Stimulated activated memory B cell treated with anti-CD40 and anti-IgM and Interleukin-4, amounts not matched to agents 10 μg/mL and 1 μg/mL and 100 μg/mL, for 72 hours (primary cell): ENCODE measurements at regions not wholly inside any gene's neighbourhood (a gene's known extent, or its start where the extent isn't known, plus 50 kb on each side); places are given as distances from the start of the nearest gene placed in this dataset.
"Not testable (repeated sequence)": the region's sequence is repeated elsewhere in the genome, so short reads cannot be mapped to it uniquely, and the experiment has no call there.

ENCODE experiments used
- ATAC-seq: fragments of 150-1000 bp; cut with Tn5 transposase; 2 replicates; pipeline ENCODE4 v1.10.0; 2021
- H3K27ac Mint-ChIP-seq: one replicate; pipeline ENCODE4 v1.8.0; 2022; ENCODE audit warnings: mild to moderate bottlenecking, mixed read lengths
- H3K27me3 Mint-ChIP-seq: one replicate; pipeline ENCODE4 v1.8.0; 2022; ENCODE audit warnings: mixed read lengths
- H3K36me3 Mint-ChIP-seq: one replicate; pipeline ENCODE4 v1.8.0; 2022; ENCODE audit warnings: mixed read lengths
- H3K4me1 Mint-ChIP-seq: one replicate; pipeline ENCODE4 v1.8.0; 2022; ENCODE audit warnings: mixed read lengths
- H3K4me3 Mint-ChIP-seq: one replicate; pipeline ENCODE4 v1.8.0; 2022; ENCODE audit warnings: mild to moderate bottlenecking, moderate library complexity, mixed read lengths
- H3K9me3 Mint-ChIP-seq: one replicate; pipeline ENCODE4 v1.8.0; 2022; ENCODE audit warnings: mixed read lengths

DNA sequence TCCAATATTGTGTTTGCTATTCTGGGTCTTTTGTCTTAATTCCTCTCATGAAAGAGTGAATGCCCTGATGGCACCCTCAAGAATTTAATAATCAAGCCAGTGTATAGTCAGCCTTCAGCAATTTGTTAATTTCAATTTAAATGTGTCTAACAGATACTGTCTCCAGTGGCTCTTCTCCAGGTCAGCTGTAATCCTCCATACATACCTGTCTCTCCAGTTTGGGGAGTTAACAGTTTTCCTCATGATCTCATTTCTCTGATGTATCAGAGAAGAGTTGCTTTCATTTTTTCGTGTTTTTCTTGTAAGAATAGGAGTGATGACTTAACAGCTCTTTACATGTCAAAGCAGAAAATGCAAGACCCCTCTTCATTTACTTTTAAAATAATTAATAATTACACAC is 500.3 kb upstream of the RORB start:
- H3K27ac Mint-ChIP-seq: no peak overlapping the region
- H3K4me1 Mint-ChIP-seq: no peaks in the 10 kb centered on the region
- peaks cover 11% of the 10 kb centered on the region for H3K9me3 Mint-ChIP-seq
- H3K27me3 Mint-ChIP-seq: no peaks in the 10 kb centered on the region
- no peak for ATAC-seq
- H3K4me3 Mint-ChIP-seq: no peak overlapping the region
- no peaks in the 10 kb centered on the region for H3K36me3 Mint-ChIP-seq

DNA sequence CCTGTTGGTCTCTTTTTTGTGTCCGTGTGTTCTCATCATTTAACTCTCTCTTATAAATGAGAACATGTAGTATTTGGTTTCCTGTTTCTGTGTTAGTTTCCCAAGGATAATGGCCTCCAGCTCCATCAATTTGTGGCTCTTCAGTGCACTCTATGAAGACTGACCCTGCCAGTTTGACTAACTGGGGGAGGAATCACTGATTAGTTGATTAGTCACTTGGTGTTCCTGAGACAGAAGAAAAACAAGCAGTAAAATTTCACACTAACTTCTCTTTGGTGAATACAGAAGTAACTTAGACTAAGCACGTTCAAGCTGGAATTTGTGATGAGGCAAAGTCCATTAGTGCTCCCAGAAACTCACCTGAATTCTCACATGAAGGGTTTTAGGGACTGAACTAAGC is 495.8 kb upstream of the RORB start:
- no peaks in the 10 kb centered on the region for H3K36me3 Mint-ChIP-seq
- no peak for ATAC-seq
- no peaks in the 10 kb centered on the region for H3K4me1 Mint-ChIP-seq
- peaks cover 3% of the 10 kb centered on the region for H3K9me3 Mint-ChIP-seq
- no peak overlapping the region for H3K4me3 Mint-ChIP-seq
- no peaks in the 10 kb centered on the region for H3K27me3 Mint-ChIP-seq
- H3K27ac Mint-ChIP-seq: no peak overlapping the region

GRCh38 chr9:74006935-74007334 is 490.2 kb upstream of the RORB start:
- Mint-ChIP-seq H3K27me3 (no peaks in the 10 kb centered on the region), H3K4me3 (no peak overlapping the region), H3K9me3 (no peaks in the 10 kb centered on the region), H3K36me3 (no peaks in the 10 kb centered on the region), H3K4me1 (no peaks in the 10 kb centered on the region), H3K27ac (no peak overlapping the region)
- no peak for ATAC-seq

DNA sequence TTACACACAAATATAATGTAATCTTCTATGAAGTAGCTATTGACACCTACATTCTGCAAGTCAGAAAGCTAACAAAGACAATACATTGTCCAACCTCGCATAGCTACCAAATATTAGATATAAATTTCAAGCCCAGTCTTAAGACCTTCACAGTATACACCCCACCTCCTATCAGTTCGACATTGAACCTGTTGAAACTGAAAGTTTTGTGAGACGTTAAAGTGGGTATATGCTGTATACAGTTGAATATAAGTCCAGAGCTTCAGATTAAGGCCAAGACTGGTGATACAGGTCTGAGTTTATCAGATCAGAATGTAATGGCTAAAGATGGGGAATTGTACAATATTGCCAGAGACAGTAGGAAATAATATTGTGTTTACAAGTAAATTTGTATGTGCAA is 489.3 kb upstream of the RORB start:
- H3K36me3 Mint-ChIP-seq: no peaks in the 10 kb centered on the region
- H3K27me3 Mint-ChIP-seq: no peaks in the 10 kb centered on the region
- no peak for ATAC-seq
- no peak overlapping the region for H3K4me3 Mint-ChIP-seq
- no peaks in the 10 kb centered on the region for H3K9me3 Mint-ChIP-seq
- H3K27ac Mint-ChIP-seq: no peak overlapping the region
- H3K4me1 Mint-ChIP-seq: no peaks in the 10 kb centered on the region

DNA sequence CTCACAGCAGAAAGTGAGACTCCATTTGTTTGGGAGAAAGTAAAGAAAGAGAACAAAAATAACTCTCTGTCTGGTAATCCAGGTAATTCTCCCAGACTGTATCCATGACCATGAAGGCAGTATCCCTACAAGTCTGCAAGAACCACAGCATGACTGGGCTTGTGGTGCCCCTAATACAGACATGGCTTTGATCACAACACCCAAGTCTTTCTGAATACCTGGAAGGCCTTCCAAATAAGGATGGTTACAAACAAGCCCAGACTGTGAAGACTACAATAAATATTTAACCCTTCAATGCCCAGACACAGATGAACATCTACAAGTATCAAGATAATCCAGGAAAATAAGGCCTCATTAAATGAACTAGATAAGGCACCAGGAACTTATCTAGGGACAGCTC is 481.1 kb upstream of the RORB start:
- Mint-ChIP-seq H3K9me3 (peaks cover 8% of the 10 kb centered on the region), H3K36me3 (no peaks in the 10 kb centered on the region), H3K4me3 (no peak overlapping the region), H3K4me1 (no peaks in the 10 kb centered on the region), H3K27ac (no peak overlapping the region), H3K27me3 (no peaks in the 10 kb centered on the region)
- ATAC-seq: no peak

DNA sequence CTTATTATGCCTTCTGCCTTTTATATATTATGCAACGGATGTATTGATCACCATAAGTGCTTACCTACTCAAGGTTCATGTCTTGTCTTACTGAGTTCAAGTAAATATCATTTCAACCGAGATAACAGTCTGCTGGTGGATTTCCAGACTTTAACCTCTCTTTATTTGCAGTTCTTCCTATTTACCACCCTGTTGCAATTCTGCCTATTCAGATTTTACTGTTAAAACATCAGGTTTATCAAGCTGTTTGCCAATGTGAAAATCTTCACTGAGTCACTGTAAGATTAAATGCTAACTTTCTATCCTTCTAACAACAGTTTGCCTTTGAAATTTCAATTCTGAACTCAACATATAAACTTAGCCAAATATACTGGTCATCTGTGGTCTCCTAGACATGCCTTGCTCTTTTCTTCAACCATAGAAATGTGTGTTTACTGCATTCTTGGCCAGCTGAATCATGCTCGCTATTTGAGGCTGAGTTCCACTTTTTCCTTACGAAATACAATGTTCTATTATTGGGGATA is 471.7 kb upstream of the RORB start:
- Mint-ChIP-seq H3K36me3 (no peaks in the 10 kb centered on the region), H3K4me3 (no peak overlapping the region), H3K4me1 (no peaks in the 10 kb centered on the region), H3K9me3 (peaks cover 4% of the 10 kb centered on the region), H3K27me3 (no peaks in the 10 kb centered on the region), H3K27ac (no peak overlapping the region)
- no peak for ATAC-seq

GRCh38 chr9:74032421-74032820 is 464.7 kb upstream of the RORB start:
- Mint-ChIP-seq H3K4me1 (no peaks in the 10 kb centered on the region), H3K4me3 (no peak overlapping the region), H3K27ac (no peak overlapping the region), H3K9me3 (peaks cover 3% of the 10 kb centered on the region), H3K36me3 (no peaks in the 10 kb centered on the region), H3K27me3 (no peaks in the 10 kb centered on the region)
- no peak for ATAC-seq

DNA sequence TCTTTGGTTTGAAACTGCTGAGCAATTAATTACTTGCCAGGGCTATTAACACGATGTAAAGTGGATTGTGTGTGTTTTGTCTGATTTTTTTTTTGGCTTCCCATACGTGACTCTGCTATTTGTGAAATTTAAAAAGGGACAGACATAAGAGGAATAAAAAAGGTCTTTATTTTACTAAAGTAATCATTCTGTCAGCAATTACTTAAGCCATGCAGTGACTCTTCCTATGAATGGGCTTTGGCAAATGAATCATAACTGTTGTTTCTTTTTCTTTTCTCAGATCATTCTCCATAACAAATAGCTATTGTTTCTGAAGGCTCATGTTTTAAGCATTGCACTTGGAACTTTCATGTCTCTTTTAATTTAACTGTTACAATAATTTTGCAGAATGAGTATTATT is 461.3 kb upstream of the RORB start:
- H3K27me3 Mint-ChIP-seq: no peaks in the 10 kb centered on the region
- H3K4me3 Mint-ChIP-seq: no peak overlapping the region
- no peaks in the 10 kb centered on the region for H3K4me1 Mint-ChIP-seq
- H3K9me3 Mint-ChIP-seq: peaks cover 3% of the 10 kb centered on the region
- no peaks in the 10 kb centered on the region for H3K36me3 Mint-ChIP-seq
- H3K27ac Mint-ChIP-seq: no peak overlapping the region
- ATAC-seq: no peak

- no peak overlapping the region for H3K27ac Mint-ChIP-seq
- ATAC-seq: no peak
- no peaks in the 10 kb centered on the region for H3K36me3 Mint-ChIP-seq
These were observed 460.4 kb upstream of the RORB start for GRCh38 chr9:74036549-74037231.

GRCh38 chr9:74037274-74037673 is 459.9 kb upstream of the RORB start:
- H3K27ac Mint-ChIP-seq: no peak overlapping the region
- no peak for ATAC-seq
- no peaks in the 10 kb centered on the region for H3K4me1 Mint-ChIP-seq
- H3K9me3 Mint-ChIP-seq: peaks cover 7% of the 10 kb centered on the region
- no peaks in the 10 kb centered on the region for H3K36me3 Mint-ChIP-seq
- no peak overlapping the region for H3K4me3 Mint-ChIP-seq
- H3K27me3 Mint-ChIP-seq: no peaks in the 10 kb centered on the region

More at GRCh38 chr9:74036549-74037231, 460.4 kb upstream of the RORB start:
- Mint-ChIP-seq H3K4me1 (no peaks in the 10 kb centered on the region), H3K9me3 (peaks cover 3% of the 10 kb centered on the region), H3K4me3 (no peak overlapping the region), H3K27me3 (no peaks in the 10 kb centered on the region)

- H3K27me3 Mint-ChIP-seq: no peaks in the 10 kb centered on the region
- H3K4me3 Mint-ChIP-seq: no peak overlapping the region
- ATAC-seq: no peak
- no peak overlapping the region for H3K27ac Mint-ChIP-seq
- no peaks in the 10 kb centered on the region for H3K36me3 Mint-ChIP-seq
- no peaks in the 10 kb centered on the region for H3K4me1 Mint-ChIP-seq
- H3K9me3 Mint-ChIP-seq: peaks cover 3% of the 10 kb centered on the region
These were observed 455.5 kb upstream of the RORB start for GRCh38 chr9:74041588-74041987.

DNA sequence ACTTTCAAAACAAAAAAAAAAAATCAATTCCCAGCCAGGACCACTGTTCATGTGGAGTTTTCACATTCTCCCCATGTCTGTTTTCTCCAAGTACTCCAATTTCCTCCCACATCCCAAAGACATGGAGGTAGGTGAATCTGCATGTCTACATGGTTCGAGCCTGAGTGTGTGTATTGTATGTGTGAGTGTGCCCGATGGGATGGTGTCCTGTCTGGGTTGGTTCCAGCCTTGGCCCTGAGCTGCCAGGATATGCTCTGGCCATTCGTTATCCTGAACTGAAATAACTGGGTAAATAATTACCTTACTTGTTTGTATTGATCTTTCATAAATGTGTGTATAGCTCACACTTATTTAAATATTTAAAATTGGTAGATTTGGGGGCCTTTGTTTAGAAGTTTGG is 452.3 kb upstream of the RORB start:
- Mint-ChIP-seq H3K4me3 (no peak overlapping the region), H3K27ac (no peak overlapping the region), H3K9me3 (peaks cover 3% of the 10 kb centered on the region)

GRCh38 chr9:74056023-74056422 is 441.1 kb upstream of the RORB start:
- Mint-ChIP-seq H3K27me3 (no peaks in the 10 kb centered on the region), H3K4me3 (no peak overlapping the region), H3K4me1 (no peaks in the 10 kb centered on the region), H3K27ac (no peak overlapping the region), H3K9me3 (peaks cover 9% of the 10 kb centered on the region), H3K36me3 (no peaks in the 10 kb centered on the region)
- ATAC-seq: no peak

More for the DNA sequence above, 452.3 kb upstream of the RORB start:
- no peaks in the 10 kb centered on the region for H3K27me3 Mint-ChIP-seq
- H3K36me3 Mint-ChIP-seq: no peaks in the 10 kb centered on the region
- no peak for ATAC-seq
- no peaks in the 10 kb centered on the region for H3K4me1 Mint-ChIP-seq

GRCh38 chr9:74057051-74057450 is 440.1 kb upstream of the RORB start:
- H3K36me3 Mint-ChIP-seq, ATAC-seq, H3K4me1 Mint-ChIP-seq, H3K27me3 Mint-ChIP-seq, H3K9me3 Mint-ChIP-seq, H3K4me3 Mint-ChIP-seq, H3K27ac Mint-ChIP-seq: not testable (repeated sequence)

- Mint-ChIP-seq H3K4me3 (no peak overlapping the region), H3K27ac (no peak overlapping the region)
These were observed 432.4 kb upstream of the RORB start for GRCh38 chr9:74064702-74065101.

DNA sequence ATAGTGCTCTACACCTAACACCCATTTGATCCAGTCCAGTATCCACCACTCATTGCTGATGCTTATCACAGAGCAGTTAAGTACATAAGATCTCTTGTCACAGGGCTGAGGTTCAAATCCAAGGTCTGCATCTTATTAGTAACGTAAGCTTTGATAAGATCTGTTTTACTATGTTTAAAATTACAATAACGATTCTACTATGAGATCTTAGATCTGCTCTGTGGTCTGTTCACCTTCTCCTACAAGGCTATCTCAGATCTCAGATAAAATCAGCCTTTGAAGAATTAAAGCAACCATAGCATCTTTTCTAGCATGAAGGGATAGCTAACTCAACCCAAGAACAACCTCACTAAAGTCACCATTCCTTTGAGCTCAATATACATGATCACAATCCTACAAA is 431.0 kb upstream of the RORB start:
- Mint-ChIP-seq H3K27ac (no peak overlapping the region), H3K4me1 (no peaks in the 10 kb centered on the region), H3K9me3 (peaks cover 6% of the 10 kb centered on the region), H3K36me3 (no peaks in the 10 kb centered on the region), H3K4me3 (no peak overlapping the region), H3K27me3 (no peaks in the 10 kb centered on the region)
- no peak for ATAC-seq

More at GRCh38 chr9:74064702-74065101, 432.4 kb upstream of the RORB start:
- no peak for ATAC-seq
- H3K27me3 Mint-ChIP-seq: no peaks in the 10 kb centered on the region
- peaks cover 6% of the 10 kb centered on the region for H3K9me3 Mint-ChIP-seq
- H3K4me1 Mint-ChIP-seq: no peaks in the 10 kb centered on the region
- H3K36me3 Mint-ChIP-seq: no peaks in the 10 kb centered on the region
